ENCODE measurements at regions not wholly inside any gene's neighbourhood (a gene's known extent, or its start where the extent isn't known, plus 50 kb on each side); places are given as distances from the start of the nearest gene placed in this dataset.
A peak's percentile ranks its signal among the peaks of the same experiment; 100 is the strongest.

DNA sequence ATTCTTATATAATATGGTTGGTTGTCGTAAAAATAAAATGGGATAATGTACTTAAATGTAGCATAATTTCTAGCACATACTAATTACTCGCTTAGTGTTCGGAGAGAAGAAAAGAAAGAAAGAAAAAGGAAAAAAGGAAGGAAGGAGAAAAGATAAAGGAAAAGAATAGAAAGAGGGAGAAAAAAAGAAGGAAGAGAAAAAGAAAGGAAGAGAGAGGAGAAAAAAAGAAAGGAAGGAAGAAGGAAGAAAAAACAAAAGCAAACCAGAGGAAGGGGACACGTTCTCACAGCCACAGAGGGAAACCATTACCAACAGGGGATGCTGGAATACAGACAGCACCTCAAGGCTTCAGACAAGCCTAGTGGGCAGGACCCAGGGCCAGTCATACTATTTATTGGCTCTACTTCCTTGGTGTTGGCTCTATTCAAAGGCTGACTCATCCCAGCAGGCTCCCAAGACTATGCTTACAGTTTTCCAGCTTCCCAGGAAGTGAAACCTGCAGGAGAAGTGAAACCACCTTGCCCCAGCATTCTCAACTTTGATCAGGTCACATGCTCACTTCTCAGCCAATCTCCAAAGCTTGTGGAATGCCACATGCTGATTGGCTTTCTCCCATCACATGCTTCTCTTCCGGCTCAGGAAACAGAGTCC, 273.5 kb upstream of the IRX5 start:
- TF ChIP-seq POLR2AphosphoS5 (IDR thresholded peaks at IDR 0.05): no peak
- no peak for TF ChIP-seq EP300 (IDR thresholded peaks at IDR 0.05)
- TF ChIP-seq, protein P1, sequence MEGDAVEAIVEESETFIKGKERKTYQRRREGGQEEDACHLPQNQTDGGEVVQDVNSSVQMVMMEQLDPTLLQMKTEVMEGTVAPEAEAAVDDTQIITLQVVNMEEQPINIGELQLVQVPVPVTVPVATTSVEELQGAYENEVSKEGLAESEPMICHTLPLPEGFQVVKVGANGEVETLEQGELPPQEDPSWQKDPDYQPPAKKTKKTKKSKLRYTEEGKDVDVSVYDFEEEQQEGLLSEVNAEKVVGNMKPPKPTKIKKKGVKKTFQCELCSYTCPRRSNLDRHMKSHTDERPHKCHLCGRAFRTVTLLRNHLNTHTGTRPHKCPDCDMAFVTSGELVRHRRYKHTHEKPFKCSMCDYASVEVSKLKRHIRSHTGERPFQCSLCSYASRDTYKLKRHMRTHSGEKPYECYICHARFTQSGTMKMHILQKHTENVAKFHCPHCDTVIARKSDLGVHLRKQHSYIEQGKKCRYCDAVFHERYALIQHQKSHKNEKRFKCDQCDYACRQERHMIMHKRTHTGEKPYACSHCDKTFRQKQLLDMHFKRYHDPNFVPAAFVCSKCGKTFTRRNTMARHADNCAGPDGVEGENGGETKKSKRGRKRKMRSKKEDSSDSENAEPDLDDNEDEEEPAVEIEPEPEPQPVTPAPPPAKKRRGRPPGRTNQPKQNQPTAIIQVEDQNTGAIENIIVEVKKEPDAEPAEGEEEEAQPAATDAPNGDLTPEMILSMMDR (IDR thresholded peaks at IDR 0.05): no peak
- no peak for TF ChIP-seq POLR2A (IDR thresholded peaks at IDR 0.05; ENCODE audit: low read depth)
- no peak for DNase-seq (ENCODE audit: extremely low spot score)
- no peaks in the 10 kb centered on the region for H3K36me3 ChIP-seq
- intact Hi-C loops (cut with DNase I): no loop called here
- no peak overlapping the region for H3K27ac ChIP-seq (replicated peaks in 1 of 4)
- H3K4me1 ChIP-seq: peaks cover 8 to 18% (median 13%) of the 10 kb centered on the region in 4 donors
- no peaks in the 10 kb centered on the region for H3K9me3 ChIP-seq
- 86% methylated on average over 5 of the region's 5 CpGs for WGBS
- no peak overlapping the region for H3K4me3 ChIP-seq
- H3K27me3 ChIP-seq: peaks cover 0 to 88% (median 12%) of the 10 kb centered on the region in 4 donors

- H3K36me3 ChIP-seq: no peaks in the 10 kb centered on the region
- H3K4me3 ChIP-seq: peak overlapping the region; percentile 2 to 21 (median 6)
- H3K4me1 ChIP-seq: peaks cover 8 to 18% (median 13%) of the 10 kb centered on the region in 4 donors
- peaks cover 0 to 90% (median 20%) of the 10 kb centered on the region in 4 donors for H3K27me3 ChIP-seq
- no peak for DNase-seq (ENCODE audit: extremely low spot score)
- no peaks in the 10 kb centered on the region for H3K9me3 ChIP-seq
- intact Hi-C loops (cut with DNase I): no loop called here
- no peak for TF ChIP-seq POLR2A (IDR thresholded peaks at IDR 0.05; ENCODE audit: low read depth)
- TF ChIP-seq, protein P1 (IDR thresholded peaks at IDR 0.05): no peak
- TF ChIP-seq EP300 (IDR thresholded peaks at IDR 0.05): no peak
- no peak for TF ChIP-seq POLR2AphosphoS5 (IDR thresholded peaks at IDR 0.05)
- 8% methylated on average over 14 of the region's 14 CpGs for WGBS
- H3K27ac ChIP-seq (replicated peaks in 1 of 4): no peak overlapping the region
These were observed 275.5 kb upstream of the IRX5 start for GRCh38 chr16:54655121-54655590.

DNA sequence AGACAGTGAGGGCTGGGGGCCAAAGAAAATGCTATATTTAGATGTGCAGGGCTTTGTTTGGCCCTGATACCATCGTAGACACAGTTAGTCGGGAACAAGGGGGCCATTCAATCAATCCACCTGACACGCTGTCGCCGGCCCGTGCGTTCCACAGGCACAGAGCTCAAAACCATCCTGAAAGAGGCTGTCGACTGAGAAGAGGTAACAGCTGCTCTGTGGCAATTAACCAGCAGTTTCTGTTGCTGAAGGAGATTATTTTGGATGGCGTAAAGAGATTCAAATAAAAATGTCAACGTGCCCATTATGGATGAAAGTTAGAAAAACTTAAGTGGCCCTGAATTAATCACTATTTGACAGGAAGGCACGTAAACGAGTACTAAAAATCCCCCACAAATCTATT, 276.2 kb upstream of the IRX5 start:
- no peak for DNase-seq (ENCODE audit: extremely low spot score)
- Histone ChIP-seq H3K27ac (replicated peaks in 1 of 4) (no peak overlapping the region), H3K4me1 (peaks cover 8 to 18% (median 13%) of the 10 kb centered on the region in 4 donors), H3K36me3 (no peaks in the 10 kb centered on the region), H3K4me3 (no peak overlapping the region), H3K9me3 (no peaks in the 10 kb centered on the region), H3K27me3 (peaks cover 0 to 93% (median 23%) of the 10 kb centered on the region in 4 donors)
- no peak for TF ChIP-seq POLR2AphosphoS5 (IDR thresholded peaks at IDR 0.05)
- TF ChIP-seq POLR2A (IDR thresholded peaks at IDR 0.05; ENCODE audit: low read depth): no peak
- TF ChIP-seq, protein P1 (IDR thresholded peaks at IDR 0.05): no peak
- no peak for TF ChIP-seq EP300 (IDR thresholded peaks at IDR 0.05)
- intact Hi-C loops (cut with DNase I): no loop called here
- 35% methylated on average over 12 of the region's 12 CpGs for WGBS

DNA sequence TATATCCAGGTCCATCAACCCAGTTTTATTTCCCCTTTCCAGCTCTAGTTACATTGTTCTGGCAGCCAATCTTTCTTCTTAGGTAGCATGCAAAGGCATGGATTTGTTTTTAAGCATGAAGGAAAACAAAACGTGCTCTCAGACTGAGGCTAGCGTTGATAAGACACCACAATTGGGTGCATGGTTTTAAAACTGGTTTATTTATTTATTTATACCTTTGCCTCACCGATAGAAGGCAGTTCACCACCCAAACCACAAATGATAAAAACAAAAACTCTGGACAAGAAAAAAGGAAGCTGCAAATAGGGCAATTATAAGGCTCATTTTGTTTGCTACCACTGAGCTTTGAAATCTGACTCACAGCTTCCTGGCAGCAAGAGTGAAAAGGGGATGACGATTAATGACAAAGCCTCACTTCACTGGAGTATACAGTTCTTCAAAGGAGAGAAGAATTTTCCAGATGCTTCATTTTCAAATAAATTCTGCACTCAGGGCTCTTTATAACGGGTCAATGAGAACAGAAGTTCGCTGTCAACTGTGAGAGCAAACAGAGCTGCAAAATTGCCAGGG, 278.4 kb upstream of the IRX5 start:
- DNase-seq (ENCODE audit: extremely low spot score): no peak
- no peaks in the 10 kb centered on the region for H3K36me3 ChIP-seq
- intact Hi-C loops (cut with DNase I): no loop called here
- H3K9me3 ChIP-seq: peaks cover 0 to 4% (median 0%) of the 10 kb centered on the region in 4 donors
- 46% methylated on average over 6 of the region's 6 CpGs for WGBS
- no peak overlapping the region for H3K4me3 ChIP-seq
- peaks cover 0 to 87% (median 23%) of the 10 kb centered on the region in 4 donors for H3K27me3 ChIP-seq
- no peak overlapping the region for H3K27ac ChIP-seq (replicated peaks in 1 of 4)
- peaks cover 12 to 25% (median 13%) of the 10 kb centered on the region in 4 donors for H3K4me1 ChIP-seq
- TF ChIP-seq POLR2A (IDR thresholded peaks at IDR 0.05; ENCODE audit: low read depth) (no peak), POLR2AphosphoS5 (IDR thresholded peaks at IDR 0.05) (no peak), EP300 (IDR thresholded peaks at IDR 0.05) (no peak)
- TF ChIP-seq, protein P1 (IDR thresholded peaks at IDR 0.05): no peak
